ENCODE measurements at regions not wholly inside any gene's neighbourhood (a gene's known extent, or its start where the extent isn't known, plus 50 kb on each side); places are given as distances from the start of the nearest gene placed in this dataset.

GRCh38 chr16:6059671-6060070 lies 962.1 kb upstream of the EEF2KMT start:
- TF ChIP-seq RAD21 (IDR thresholded peaks at IDR 0.05; ENCODE audit: low read depth), result no peak

- TF ChIP-seq CEBPB (IDR thresholded peaks at IDR 0.05) (no peak), YY1 (IDR thresholded peaks at IDR 0.05; ENCODE audit: low read depth) (no peak), EGR1 (IDR thresholded peaks at IDR 0.05) (no peak), NFIC (IDR thresholded peaks at IDR 0.05) (no peak), TCF12 (IDR thresholded peaks at IDR 0.05; ENCODE audit: low read depth) (no peak), ZBTB7A (IDR thresholded peaks at IDR 0.05; ENCODE audit: low read depth) (no peak), EP300 (IDR thresholded peaks at IDR 0.05; ENCODE audit: borderline replicate concordance) (no peak), RAD21 (IDR thresholded peaks at IDR 0.05; ENCODE audit: low read depth) (no peak), USF1 (IDR thresholded peaks at IDR 0.05) (no peak), REST (IDR thresholded peaks at IDR 0.05; ENCODE audit: low read depth) (no peak), TAF1 (IDR thresholded peaks at IDR 0.05; ENCODE audit: low read depth) (no peak), MAX (IDR thresholded peaks at IDR 0.05) (no peak), TEAD4 (IDR thresholded peaks at IDR 0.05) (no peak), FOXM1 (IDR thresholded peaks at IDR 0.05; ENCODE audit: borderline replicate concordance, low read depth) (no peak), CREB1 (IDR thresholded peaks at IDR 0.05; ENCODE audit: low read depth) (no peak)
Observed at GRCh38 chr16:6057821-6058220, 960.2 kb upstream of the EEF2KMT start.

- TF ChIP-seq EP300 (IDR thresholded peaks at IDR 0.05; ENCODE audit: borderline replicate concordance) (no peak), FOXM1 (IDR thresholded peaks at IDR 0.05; ENCODE audit: borderline replicate concordance, low read depth) (no peak), ZBTB7A (IDR thresholded peaks at IDR 0.05; ENCODE audit: low read depth) (no peak), TCF12 (IDR thresholded peaks at IDR 0.05; ENCODE audit: low read depth) (no peak), NFIC (IDR thresholded peaks at IDR 0.05) (no peak), TAF1 (IDR thresholded peaks at IDR 0.05; ENCODE audit: low read depth) (no peak), CEBPB (IDR thresholded peaks at IDR 0.05) (no peak), USF1 (IDR thresholded peaks at IDR 0.05) (no peak), CREB1 (IDR thresholded peaks at IDR 0.05; ENCODE audit: low read depth) (no peak), EGR1 (IDR thresholded peaks at IDR 0.05) (no peak), RAD21 (IDR thresholded peaks at IDR 0.05; ENCODE audit: low read depth) (no peak), TEAD4 (IDR thresholded peaks at IDR 0.05) (no peak), REST (IDR thresholded peaks at IDR 0.05; ENCODE audit: low read depth) (no peak), YY1 (IDR thresholded peaks at IDR 0.05; ENCODE audit: low read depth) (no peak), MAX (IDR thresholded peaks at IDR 0.05) (no peak)
Observed at GRCh38 chr16:6048017-6048416, 950.4 kb upstream of the EEF2KMT start.

GRCh38 chr16:6047325-6047724 lies 949.7 kb upstream of the EEF2KMT start:
- TF ChIP-seq TEAD4 (IDR thresholded peaks at IDR 0.05), result no peak
- no peak for TF ChIP-seq YY1 (IDR thresholded peaks at IDR 0.05; ENCODE audit: low read depth)
- TF ChIP-seq USF1 (IDR thresholded peaks at IDR 0.05), result no peak
- no peak for TF ChIP-seq EP300 (IDR thresholded peaks at IDR 0.05; ENCODE audit: borderline replicate concordance)
- TF ChIP-seq REST (IDR thresholded peaks at IDR 0.05; ENCODE audit: low read depth), result no peak
- TF ChIP-seq ZBTB7A (IDR thresholded peaks at IDR 0.05; ENCODE audit: low read depth), result no peak
- no peak for TF ChIP-seq RAD21 (IDR thresholded peaks at IDR 0.05; ENCODE audit: low read depth)
- no peak for TF ChIP-seq CEBPB (IDR thresholded peaks at IDR 0.05)
- no peak for TF ChIP-seq TCF12 (IDR thresholded peaks at IDR 0.05; ENCODE audit: low read depth)
- no peak for TF ChIP-seq NFIC (IDR thresholded peaks at IDR 0.05)

Data from Ishikawa (cell line).